ENCODE measurements at regions not wholly inside any gene's neighbourhood (a gene's known extent, or its start where the extent isn't known, plus 50 kb on each side); places are given as distances from the start of the nearest gene placed in this dataset.

- Histone ChIP-seq H3K36me3 (replicated peaks in 1 of 2; ENCODE audit: control extremely low read depth in 1 of 2, control insufficient read depth in 1 of 2, extremely low read depth in 1 of 2, insufficient read depth in 2 of 2, low read length in 1 of 2) (no peaks in the 10 kb centered on the region), H3K27me3 (replicated peaks in 1 of 4; ENCODE audit: control extremely low read depth in 1 of 4, control insufficient read depth in 3 of 4, insufficient read depth in 4 of 4, low read length in 3 of 4) (no peaks in the 10 kb centered on the region), H3K4me2 (replicated peaks; ENCODE audit: low read depth, low read length, poor library complexity, severe bottlenecking) (no peak overlapping the region), H2AFZ (ENCODE audit: insufficient read depth, low read depth, low read length, poor library complexity, severe bottlenecking) (no peak overlapping the region), H4K20me1 (ENCODE audit: control insufficient read depth, insufficient read depth, low read length, poor library complexity, severe bottlenecking) (no peaks in the 10 kb centered on the region), H3K79me2 (ENCODE audit: control insufficient read depth, insufficient read depth, low read length) (no peaks in the 10 kb centered on the region), H3K9me3 (ENCODE audit: control extremely low read depth in 1 of 3, control insufficient read depth in 2 of 3, insufficient read depth in 1 of 3, low read length in 2 of 3) (peaks cover 0 to 12% (median 0%) of the 10 kb centered on the region in 3 donors), H3K4me1 (ENCODE audit: control insufficient read depth in 2 of 2, insufficient read depth in 2 of 2, low read length in 2 of 2) (no peaks in the 10 kb centered on the region), H3K27ac (ENCODE audit: low read length in 2 of 2) (no peak overlapping the region), H3K9ac (ENCODE audit: low read length) (no peak overlapping the region), H3K4me3 (ENCODE audit: control extremely low read depth in 1 of 5, extremely low read depth in 1 of 5, insufficient read depth in 1 of 5, low read depth in 2 of 5, low read length in 4 of 5) (no peak overlapping the region)
- Mint-ChIP-seq H3K4me3 (no peak overlapping the region), H3K27me3 (no peaks in the 10 kb centered on the region), H3K9me3 (ENCODE audit: insufficient read depth) (peaks cover 9% of the 10 kb centered on the region), H3K4me1 (no peaks in the 10 kb centered on the region), H3K27ac (no peak overlapping the region)
- WGBS (ENCODE audit: insufficient coverage), result no CpG with 5 or more reads among the region's 2 CpGs
- POLR2A ChIA-PET, result no interaction called here
- TF ChIP-seq CTCF (IDR thresholded peaks at IDR 0.05) (no peak), EZH2 (IDR thresholded peaks at IDR 0.05; ENCODE audit: borderline replicate concordance, insufficient read depth, low read depth, low read length, poor library complexity, severe bottlenecking) (no peak)
- intact Hi-C loops (cut with micrococcal nuclease), result no loop called here
- CTCF ChIA-PET, result no interaction called here
- no peak for ATAC-seq (ENCODE audit: low read depth)
- no peak for DNase-seq
Observed at GRCh38 chr5:4395752-4396151, 744.4 kb upstream of the ADAMTS16 start.

GRCh38 chr5:4405614-4406219, 734.4 kb upstream of the ADAMTS16 start:
- 87% methylated on average over 5 of the region's 7 CpGs for WGBS (ENCODE audit: insufficient coverage)
- H3K4me3 Mint-ChIP-seq, result no peak overlapping the region
- intact Hi-C loops (cut with micrococcal nuclease), result no loop called here

More at GRCh38 chr5:4405614-4406219, 734.4 kb upstream of the ADAMTS16 start:
- ChIA-PET CTCF (no interaction called here), POLR2A (no interaction called here)
- Histone ChIP-seq H3K4me3 (ENCODE audit: control extremely low read depth in 1 of 5, extremely low read depth in 1 of 5, insufficient read depth in 1 of 5, low read depth in 2 of 5, low read length in 4 of 5) (no peak overlapping the region), H2AFZ (ENCODE audit: insufficient read depth, low read depth, low read length, poor library complexity, severe bottlenecking) (no peak overlapping the region), H3K9ac (ENCODE audit: low read length) (no peak overlapping the region), H3K4me1 (ENCODE audit: control insufficient read depth in 2 of 2, insufficient read depth in 2 of 2, low read length in 2 of 2) (no peaks in the 10 kb centered on the region), H3K27me3 (replicated peaks in 1 of 4; ENCODE audit: control extremely low read depth in 1 of 4, control insufficient read depth in 3 of 4, insufficient read depth in 4 of 4, low read length in 3 of 4) (no peaks in the 10 kb centered on the region), H3K9me3 (ENCODE audit: control extremely low read depth in 1 of 3, control insufficient read depth in 2 of 3, insufficient read depth in 1 of 3, low read length in 2 of 3) (peaks cover 0 to 12% (median 0%) of the 10 kb centered on the region in 3 donors), H4K20me1 (ENCODE audit: control insufficient read depth, insufficient read depth, low read length, poor library complexity, severe bottlenecking) (no peaks in the 10 kb centered on the region), H3K4me2 (replicated peaks; ENCODE audit: low read depth, low read length, poor library complexity, severe bottlenecking) (no peak overlapping the region), H3K36me3 (replicated peaks in 1 of 2; ENCODE audit: control extremely low read depth in 1 of 2, control insufficient read depth in 1 of 2, extremely low read depth in 1 of 2, insufficient read depth in 2 of 2, low read length in 1 of 2) (no peaks in the 10 kb centered on the region), H3K79me2 (ENCODE audit: control insufficient read depth, insufficient read depth, low read length) (no peaks in the 10 kb centered on the region), H3K27ac (ENCODE audit: low read length in 2 of 2) (no peak overlapping the region)
- H3K27me3 Mint-ChIP-seq, result no peaks in the 10 kb centered on the region
- peaks cover 2% of the 10 kb centered on the region for H3K9me3 Mint-ChIP-seq (ENCODE audit: insufficient read depth)
- TF ChIP-seq EZH2 (IDR thresholded peaks at IDR 0.05; ENCODE audit: borderline replicate concordance, insufficient read depth, low read depth, low read length, poor library complexity, severe bottlenecking) (no peak), CTCF (IDR thresholded peaks at IDR 0.05) (no peak)
- ATAC-seq (ENCODE audit: low read depth) (no peak), DNase-seq (no peak)
- no peak overlapping the region for H3K27ac Mint-ChIP-seq
- no peaks in the 10 kb centered on the region for H3K4me1 Mint-ChIP-seq
